Muscle layer of duodenum (tissue), 2 donors: ENCODE measurements at regions not wholly inside any gene's neighbourhood (a gene's known extent, or its start where the extent isn't known, plus 50 kb on each side); places are given as distances from the start of the nearest gene placed in this dataset.
"Not testable (repeated sequence)": the region's sequence is repeated elsewhere in the genome, so short reads cannot be mapped to it uniquely, and the experiment has no call there.

Experiments used
- H3K27ac ChIP-seq: one replicate; pipeline ENCODE4 v1.7.0; 2013; ENCODE audit warnings: mild to moderate bottlenecking, low read length
- H3K27me3 ChIP-seq: one replicate; pipeline ENCODE4 v1.7.0; 2013; ENCODE audit warnings: low read depth, mild to moderate bottlenecking, control low read depth, low read length
- H3K36me3 ChIP-seq, 2 donors: one replicate each; pipeline ENCODE4 v1.7.0; 2013; ENCODE audit warnings: low read length in 2 of 2, control low read depth in 1 of 2, mild to moderate bottlenecking in 1 of 2; ENCODE audit not compliant: insufficient read depth in 2 of 2, control insufficient read depth in 1 of 2
- H3K4me1 ChIP-seq, 2 donors: one replicate each; pipeline ENCODE4 v1.7.0; 2013; ENCODE audit warnings: low read length in 2 of 2, mild to moderate bottlenecking in 2 of 2, control low read depth in 1 of 2, moderate library complexity in 1 of 2; ENCODE audit not compliant: insufficient read depth in 2 of 2, control insufficient read depth in 1 of 2
- H3K4me3 ChIP-seq, 2 donors: one replicate each; pipeline ENCODE4 v1.7.0; 2013; ENCODE audit warnings: low read length in 2 of 2, low read depth in 1 of 2, mild to moderate bottlenecking in 1 of 2
- H3K9me3 ChIP-seq, 2 donors: one replicate each; pipeline ENCODE4 v1.7.0; 2013; ENCODE audit warnings: low read length in 2 of 2, control low read depth in 1 of 2, mild to moderate bottlenecking in 1 of 2; ENCODE audit not compliant: control insufficient read depth in 1 of 2
- donor health status: healthy.

- peaks cover 0 to 8% of the 10 kb centered on the region in 2 donors for H3K9me3 ChIP-seq
- H3K27ac ChIP-seq = no peak overlapping the region
- H3K4me1 ChIP-seq = no peaks in the 10 kb centered on the region
- H3K27me3 ChIP-seq = no peaks in the 10 kb centered on the region
- H3K36me3 ChIP-seq = no peaks in the 10 kb centered on the region
- no peak overlapping the region for H3K4me3 ChIP-seq
Observed at GRCh38 chr16:66025751-66026150, 340.7 kb upstream of the CDH5 start.

- not testable (repeated sequence) for H3K9me3 ChIP-seq, H3K36me3 ChIP-seq, H3K27ac ChIP-seq, H3K27me3 ChIP-seq, H3K4me3 ChIP-seq, H3K4me1 ChIP-seq
Observed at GRCh38 chr16:66024567-66024966, 341.9 kb upstream of the CDH5 start.

DNA sequence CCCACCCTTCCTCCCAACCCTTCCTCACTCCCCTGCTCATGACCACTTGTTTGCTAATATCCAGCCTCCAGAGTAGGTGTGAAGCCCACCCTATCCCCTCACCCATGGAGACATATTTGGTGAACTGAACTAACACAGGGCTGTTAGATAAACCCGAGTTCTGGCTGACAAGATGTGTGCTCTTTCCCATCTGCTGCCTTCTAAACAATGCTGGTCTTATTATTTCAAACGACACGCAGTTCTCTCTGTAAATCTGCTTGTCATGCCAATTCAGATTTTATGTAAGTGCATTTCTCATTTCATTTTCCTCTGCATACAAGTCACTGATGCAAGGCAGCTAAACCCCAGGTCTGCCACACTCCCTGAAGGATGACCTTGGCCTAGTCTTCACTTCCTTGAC lies 343.0 kb upstream of the CDH5 start:
- Histone ChIP-seq H3K27me3 (no peaks in the 10 kb centered on the region), H3K4me3 (no peak overlapping the region), H3K27ac (no peak overlapping the region), H3K9me3 (peaks cover 0 to 8% of the 10 kb centered on the region in 2 donors), H3K36me3 (no peaks in the 10 kb centered on the region), H3K4me1 (no peaks in the 10 kb centered on the region)

DNA sequence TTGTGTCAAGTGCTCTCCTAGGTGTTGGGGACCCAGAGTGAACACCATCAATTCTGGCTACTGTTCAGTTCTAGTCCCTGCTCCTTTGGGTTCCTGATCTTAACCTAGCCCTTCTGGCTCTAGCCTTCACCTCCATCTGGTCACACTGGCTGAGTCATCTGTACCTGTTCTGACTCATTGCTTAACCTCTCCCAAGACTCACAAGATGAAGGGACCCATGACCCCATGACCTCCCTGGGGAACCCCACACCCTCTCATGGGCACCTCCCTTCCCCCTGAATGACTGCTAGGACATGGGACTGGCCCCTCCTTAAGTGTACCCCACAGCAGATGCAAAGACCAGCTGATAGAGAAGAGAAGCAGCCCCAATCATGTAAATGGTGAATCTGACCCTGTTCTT lies 345.8 kb upstream of the CDH5 start:
- H3K27ac ChIP-seq = no peak overlapping the region
- no peaks in the 10 kb centered on the region for H3K36me3 ChIP-seq
- H3K4me3 ChIP-seq = no peak overlapping the region
- no peaks in the 10 kb centered on the region for H3K4me1 ChIP-seq
- peaks cover 0 to 8% of the 10 kb centered on the region in 2 donors for H3K9me3 ChIP-seq
- no peaks in the 10 kb centered on the region for H3K27me3 ChIP-seq

- Histone ChIP-seq H3K27me3 (no peaks in the 10 kb centered on the region), H3K4me1 (no peaks in the 10 kb centered on the region), H3K4me3 (no peak overlapping the region), H3K36me3 (no peaks in the 10 kb centered on the region), H3K27ac (no peak overlapping the region), H3K9me3 (peaks cover 0 to 7% of the 10 kb centered on the region in 2 donors)
Observed at GRCh38 chr16:66020046-66020445, 346.4 kb upstream of the CDH5 start.

- not testable (repeated sequence) for H3K36me3 ChIP-seq, H3K4me3 ChIP-seq, H3K9me3 ChIP-seq, H3K27me3 ChIP-seq, H3K27ac ChIP-seq, H3K4me1 ChIP-seq
Observed at GRCh38 chr16:66019502-66019901, 347.0 kb upstream of the CDH5 start.

DNA sequence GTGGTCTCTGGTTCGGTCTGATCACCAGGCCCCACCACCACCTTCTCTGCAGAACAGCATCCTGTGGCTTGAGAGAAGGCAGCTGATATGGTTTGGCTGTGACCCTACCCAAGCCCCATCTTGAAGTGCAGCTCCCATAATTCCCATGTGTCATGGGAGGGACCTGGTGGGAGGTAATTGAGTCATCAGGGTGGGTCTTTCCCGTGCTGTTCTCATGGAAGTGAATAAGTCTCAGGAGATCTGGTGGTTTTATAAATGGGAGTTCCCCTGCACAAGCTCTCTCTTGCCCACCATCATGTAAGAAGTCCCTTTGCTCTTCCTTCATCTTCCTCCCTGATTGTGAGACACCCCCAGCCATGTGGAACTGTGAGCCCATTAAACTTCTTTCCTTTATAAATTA lies 352.3 kb upstream of the CDH5 start:
- no peaks in the 10 kb centered on the region for H3K27me3 ChIP-seq
- no peaks in the 10 kb centered on the region for H3K4me1 ChIP-seq
- no peaks in the 10 kb centered on the region for H3K36me3 ChIP-seq
- no peak overlapping the region for H3K27ac ChIP-seq
- H3K9me3 ChIP-seq = no peaks in the 10 kb centered on the region
- H3K4me3 ChIP-seq = no peak overlapping the region

GRCh38 chr16:66013486-66013885 lies 353.0 kb upstream of the CDH5 start:
- Histone ChIP-seq H3K4me3 (no peak overlapping the region), H3K9me3 (no peaks in the 10 kb centered on the region)

GRCh38 chr16:66008136-66008535 lies 358.4 kb upstream of the CDH5 start:
- Histone ChIP-seq H3K27ac (no peak overlapping the region), H3K27me3 (no peaks in the 10 kb centered on the region), H3K9me3 (no peaks in the 10 kb centered on the region), H3K4me1 (peaks cover 0 to 4% of the 10 kb centered on the region in 2 donors), H3K36me3 (no peaks in the 10 kb centered on the region), H3K4me3 (no peak overlapping the region)

More at GRCh38 chr16:66013486-66013885, 353.0 kb upstream of the CDH5 start:
- Histone ChIP-seq H3K27ac (no peak overlapping the region), H3K4me1 (no peaks in the 10 kb centered on the region), H3K27me3 (no peaks in the 10 kb centered on the region), H3K36me3 (no peaks in the 10 kb centered on the region)

- peaks cover 0 to 4% of the 10 kb centered on the region in 2 donors for H3K4me1 ChIP-seq
- no peaks in the 10 kb centered on the region for H3K9me3 ChIP-seq
- no peak overlapping the region for H3K4me3 ChIP-seq
- no peaks in the 10 kb centered on the region for H3K36me3 ChIP-seq
- no peak overlapping the region for H3K27ac ChIP-seq
- no peaks in the 10 kb centered on the region for H3K27me3 ChIP-seq
Observed at GRCh38 chr16:66007717-66008116, 358.8 kb upstream of the CDH5 start.

GRCh38 chr16:66006485-66006884 lies 360.0 kb upstream of the CDH5 start:
- no peak overlapping the region for H3K4me3 ChIP-seq
- H3K27me3 ChIP-seq = no peaks in the 10 kb centered on the region
- H3K9me3 ChIP-seq = no peaks in the 10 kb centered on the region
- no peaks in the 10 kb centered on the region for H3K36me3 ChIP-seq
- H3K4me1 ChIP-seq = peaks cover 0 to 4% of the 10 kb centered on the region in 2 donors
- H3K27ac ChIP-seq = no peak overlapping the region

DNA sequence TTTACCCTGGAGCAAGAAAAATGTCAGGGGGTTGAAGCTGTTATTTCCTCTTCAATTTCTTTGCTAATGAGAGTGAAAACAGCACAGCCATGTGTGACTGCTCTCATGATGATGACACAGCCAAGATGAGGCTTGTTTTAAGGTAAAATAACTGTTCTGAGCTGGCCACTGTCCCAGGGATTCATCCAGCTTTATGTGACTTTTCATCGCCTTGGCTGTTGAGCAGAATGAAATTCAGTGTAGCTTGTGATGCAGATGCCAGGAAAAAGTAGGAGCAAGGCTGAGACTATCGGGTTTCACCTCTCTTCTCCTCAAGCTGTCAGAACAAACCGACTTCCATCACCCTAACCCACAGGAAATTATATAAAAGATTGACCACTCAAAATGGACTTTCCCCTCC lies 361.8 kb upstream of the CDH5 start:
- Histone ChIP-seq H3K9me3 (no peaks in the 10 kb centered on the region), H3K4me1 (peaks cover 0 to 4% of the 10 kb centered on the region in 2 donors), H3K4me3 (no peak overlapping the region), H3K27me3 (no peaks in the 10 kb centered on the region), H3K36me3 (no peaks in the 10 kb centered on the region), H3K27ac (no peak overlapping the region)
